GM23338 (cell line): ENCODE measurements at regions not wholly inside any gene's neighbourhood (a gene's known extent, or its start where the extent isn't known, plus 50 kb on each side); places are given as distances from the start of the nearest gene placed in this dataset.

ENCODE experiments used
- EZH2 ChIP-seq: fragments of 200-600 bp; sonication (generic); IDR thresholded peaks from one replicate; pipeline ENCODE4 v1.8.0; 2017; ENCODE audit warnings: antibody characterized with exemption, mild to moderate bottlenecking, low read depth; ENCODE audit not compliant: unreplicated experiment
- EZH2phosphoT487 ChIP-seq: fragments of 200-600 bp; sonication (generic); IDR thresholded peaks from one replicate; pipeline ENCODE4 v1.8.1; 2018; ENCODE audit warnings: antibody characterized with exemption; ENCODE audit not compliant: unreplicated experiment
- JUNB ChIP-seq: IDR thresholded peaks from one replicate; pipeline ENCODE4 v1.6.1; 2016; ENCODE audit warnings: antibody characterized with exemption; ENCODE audit not compliant: unreplicated experiment
- POLR2AphosphoS5 ChIP-seq: IDR thresholded peaks from 2 replicates; pipeline ENCODE4 v1.6.1; 2016; ENCODE audit warnings: antibody characterized with exemption, low read depth
- ZNF331 ChIP-seq: fragments of 250-450 bp; sonication (Bioruptor Pico); IDR thresholded peaks from 2 replicates; pipeline ENCODE4 v1.5.0; 2020; ENCODE audit warnings: low read depth, mild to moderate bottlenecking, moderate library complexity
- TF ChIP-seq, protein P1 (sequence below), 2 experiments: fragments of 200-600 bp in 1 of 2; sonication (generic) in 1 of 2; conservative IDR thresholded peaks; 2 replicates each; pipeline versions ENCODE4 v1.5.1 to v1.6.1; 2016 to 2017; ENCODE audit warnings: antibody characterized with exemption in 2 of 2, low read depth in 2 of 2, mild to moderate bottlenecking in 2 of 2, moderate library complexity in 1 of 2
- TF ChIP-seq, protein P2 (sequence below): IDR thresholded peaks from one replicate; pipeline ENCODE4 v1.6.1; 2018; ENCODE audit warnings: antibody characterized with exemption; ENCODE audit not compliant: unreplicated experiment

DNA sequence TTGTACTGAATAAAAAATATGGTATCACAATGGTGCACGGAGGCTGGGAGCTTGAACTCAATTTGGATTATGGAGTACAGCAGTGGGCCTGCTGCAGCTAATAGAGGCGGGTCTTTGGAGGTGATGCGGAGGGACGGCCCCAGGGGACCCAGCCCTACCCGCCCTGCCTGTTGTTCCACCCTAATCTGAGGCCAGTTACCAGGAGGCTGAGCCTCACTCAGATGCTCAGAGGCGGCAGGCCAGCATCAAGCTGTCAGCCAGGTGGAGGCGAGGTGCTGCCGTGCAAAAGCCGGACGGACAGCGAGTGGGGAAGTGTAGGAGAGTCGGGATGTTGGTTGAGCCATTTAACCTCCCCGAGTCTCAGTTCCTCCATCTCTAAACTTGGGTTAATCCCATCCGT is 218.5 kb upstream of the RGMA start:
- TF ChIP-seq POLR2AphosphoS5 (no peak), ZNF331 (CRISPR knock-in tag) (no peak), EZH2phosphoT487 (no peak), EZH2 (no peak), JUNB (no peak)
- TF ChIP-seq, protein P1, sequence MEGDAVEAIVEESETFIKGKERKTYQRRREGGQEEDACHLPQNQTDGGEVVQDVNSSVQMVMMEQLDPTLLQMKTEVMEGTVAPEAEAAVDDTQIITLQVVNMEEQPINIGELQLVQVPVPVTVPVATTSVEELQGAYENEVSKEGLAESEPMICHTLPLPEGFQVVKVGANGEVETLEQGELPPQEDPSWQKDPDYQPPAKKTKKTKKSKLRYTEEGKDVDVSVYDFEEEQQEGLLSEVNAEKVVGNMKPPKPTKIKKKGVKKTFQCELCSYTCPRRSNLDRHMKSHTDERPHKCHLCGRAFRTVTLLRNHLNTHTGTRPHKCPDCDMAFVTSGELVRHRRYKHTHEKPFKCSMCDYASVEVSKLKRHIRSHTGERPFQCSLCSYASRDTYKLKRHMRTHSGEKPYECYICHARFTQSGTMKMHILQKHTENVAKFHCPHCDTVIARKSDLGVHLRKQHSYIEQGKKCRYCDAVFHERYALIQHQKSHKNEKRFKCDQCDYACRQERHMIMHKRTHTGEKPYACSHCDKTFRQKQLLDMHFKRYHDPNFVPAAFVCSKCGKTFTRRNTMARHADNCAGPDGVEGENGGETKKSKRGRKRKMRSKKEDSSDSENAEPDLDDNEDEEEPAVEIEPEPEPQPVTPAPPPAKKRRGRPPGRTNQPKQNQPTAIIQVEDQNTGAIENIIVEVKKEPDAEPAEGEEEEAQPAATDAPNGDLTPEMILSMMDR (conservative IDR thresholded peaks at IDR 0.05; ENCODE audit: low read depth in 2 of 2) = 0 out of 4 replicates have a peak, but pooled peaks of 1 of the 2 experiments have one; percentile 1
- TF ChIP-seq, protein P2, sequence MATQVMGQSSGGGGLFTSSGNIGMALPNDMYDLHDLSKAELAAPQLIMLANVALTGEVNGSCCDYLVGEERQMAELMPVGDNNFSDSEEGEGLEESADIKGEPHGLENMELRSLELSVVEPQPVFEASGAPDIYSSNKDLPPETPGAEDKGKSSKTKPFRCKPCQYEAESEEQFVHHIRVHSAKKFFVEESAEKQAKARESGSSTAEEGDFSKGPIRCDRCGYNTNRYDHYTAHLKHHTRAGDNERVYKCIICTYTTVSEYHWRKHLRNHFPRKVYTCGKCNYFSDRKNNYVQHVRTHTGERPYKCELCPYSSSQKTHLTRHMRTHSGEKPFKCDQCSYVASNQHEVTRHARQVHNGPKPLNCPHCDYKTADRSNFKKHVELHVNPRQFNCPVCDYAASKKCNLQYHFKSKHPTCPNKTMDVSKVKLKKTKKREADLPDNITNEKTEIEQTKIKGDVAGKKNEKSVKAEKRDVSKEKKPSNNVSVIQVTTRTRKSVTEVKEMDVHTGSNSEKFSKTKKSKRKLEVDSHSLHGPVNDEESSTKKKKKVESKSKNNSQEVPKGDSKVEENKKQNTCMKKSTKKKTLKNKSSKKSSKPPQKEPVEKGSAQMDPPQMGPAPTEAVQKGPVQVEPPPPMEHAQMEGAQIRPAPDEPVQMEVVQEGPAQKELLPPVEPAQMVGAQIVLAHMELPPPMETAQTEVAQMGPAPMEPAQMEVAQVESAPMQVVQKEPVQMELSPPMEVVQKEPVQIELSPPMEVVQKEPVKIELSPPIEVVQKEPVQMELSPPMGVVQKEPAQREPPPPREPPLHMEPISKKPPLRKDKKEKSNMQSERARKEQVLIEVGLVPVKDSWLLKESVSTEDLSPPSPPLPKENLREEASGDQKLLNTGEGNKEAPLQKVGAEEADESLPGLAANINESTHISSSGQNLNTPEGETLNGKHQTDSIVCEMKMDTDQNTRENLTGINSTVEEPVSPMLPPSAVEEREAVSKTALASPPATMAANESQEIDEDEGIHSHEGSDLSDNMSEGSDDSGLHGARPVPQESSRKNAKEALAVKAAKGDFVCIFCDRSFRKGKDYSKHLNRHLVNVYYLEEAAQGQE = no peak
